Ishikawa (cell line): ENCODE measurements at regions not wholly inside any gene's neighbourhood (a gene's known extent, or its start where the extent isn't known, plus 50 kb on each side); places are given as distances from the start of the nearest gene placed in this dataset.

Source experiments
- CEBPB ChIP-seq: IDR thresholded peaks from 2 replicates; pipeline ENCODE4 v1.6.1; 2012
- CREB1 ChIP-seq: IDR thresholded peaks from 2 replicates; pipeline ENCODE4 v1.6.1; 2012; ENCODE audit warnings: low read depth
- EP300 ChIP-seq: IDR thresholded peaks from 2 replicates; pipeline ENCODE4 v1.6.1; 2012; ENCODE audit warnings: borderline replicate concordance
- MAX ChIP-seq: IDR thresholded peaks from 2 replicates; pipeline ENCODE4 v1.6.1; 2012
- REST ChIP-seq: IDR thresholded peaks from 2 replicates; pipeline ENCODE4 v1.6.1; 2012; ENCODE audit warnings: low read depth, mild to moderate bottlenecking
- TAF1 ChIP-seq: IDR thresholded peaks from 2 replicates; pipeline ENCODE4 v1.6.1; 2012; ENCODE audit warnings: low read depth, mild to moderate bottlenecking
- TCF12 ChIP-seq: IDR thresholded peaks from 2 replicates; pipeline ENCODE4 v1.6.1; 2012; ENCODE audit warnings: low read depth
- YY1 ChIP-seq: IDR thresholded peaks from 2 replicates; pipeline ENCODE4 v1.6.1; 2012; ENCODE audit warnings: low read depth

DNA sequence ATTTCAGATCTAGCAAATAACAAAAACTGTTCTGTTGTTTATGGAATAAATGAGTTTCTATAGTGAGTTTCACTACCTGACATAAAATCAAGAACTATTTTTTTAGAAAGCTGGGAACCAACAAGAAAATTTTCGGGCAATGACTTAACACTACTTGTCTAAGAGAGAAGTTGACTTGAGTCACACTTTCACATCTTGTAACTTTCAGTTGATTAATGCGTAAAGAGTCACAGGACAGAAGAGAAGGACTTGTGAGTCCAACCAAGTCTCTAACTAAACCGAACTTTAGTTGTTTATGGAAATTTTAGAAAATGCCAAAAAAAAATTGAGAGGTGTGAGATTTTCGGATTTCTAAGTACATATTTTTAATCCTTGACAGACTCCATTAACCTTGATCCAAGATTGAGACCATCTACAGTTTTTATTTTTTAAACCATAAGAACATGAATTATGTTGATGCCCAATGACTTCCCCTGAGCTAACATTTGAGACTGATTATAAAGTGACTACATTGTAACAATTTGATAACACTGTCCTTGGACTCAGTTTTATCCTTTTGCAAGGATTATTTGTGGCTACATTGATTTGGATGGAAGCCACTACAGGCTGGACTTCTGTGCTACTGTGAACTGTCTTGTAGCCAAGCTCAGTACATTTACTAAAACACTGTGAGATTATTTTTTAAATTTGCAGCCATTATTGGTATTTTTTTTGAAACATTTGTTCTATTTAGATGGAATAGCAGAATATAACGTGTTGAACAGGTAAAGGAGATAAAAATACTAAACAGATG, 284.0 kb downstream of the PTPRC start:
- no peak for TF ChIP-seq TCF12
- no peak for TF ChIP-seq REST
- TF ChIP-seq EP300, result no peak
- TF ChIP-seq MAX, result no peak
- TF ChIP-seq TAF1, result no peak
- TF ChIP-seq CEBPB, result no peak
- TF ChIP-seq CREB1, result no peak
- no peak for TF ChIP-seq YY1
